A673 (cell line): ENCODE measurements at regions not wholly inside any gene's neighbourhood (a gene's known extent, or its start where the extent isn't known, plus 50 kb on each side); places are given as distances from the start of the nearest gene placed in this dataset.

ENCODE experiments used
- BruUV-seq: library from RNA; stranded (reverse); fragments of 400-500 nt; replicated peaks from 2 replicates; lab custom pipeline; 2021; lab: Mats Ljungman, UMichigan
- CTCF ChIA-PET: fragments of 300-600 bp; sonication (Branson Sonifier 250); formaldehyde crosslinking; loops from one replicate; lab custom pipeline; 2022; ENCODE audit warnings: antibody characterized with exemption; lab: Charles Lee
- POLR2A ChIA-PET: fragments of 300-600 bp; sonication (Branson Sonifier 250); formaldehyde crosslinking; loops from one replicate; lab custom pipeline; 2022; ENCODE audit warnings: antibody characterized with exemption; ENCODE audit not compliant: low non-redundant PET; lab: Charles Lee
- DNase-seq: peaks from one replicate; pipeline ENCODE4 v3.0.0-alpha.2; 2015; ENCODE audit warnings: low spot score
- H3K27ac ChIP-seq: fragments of 200-600 bp; sonication (generic); 2 replicates; pipeline ENCODE4 v1.5.1; 2016; ENCODE audit warnings: mixed run types, low read depth, mild to moderate bottlenecking, mixed read lengths, antibody characterized with exemption, low read length; ENCODE audit not compliant: poor library complexity, severe bottlenecking
- H3K27me3 ChIP-seq: fragments of 200-600 bp; sonication (generic); replicated peaks from 2 replicates; pipeline ENCODE4 v1.6.1; 2017; ENCODE audit warnings: mixed run types, low read depth, mild to moderate bottlenecking, mixed read lengths, antibody characterized with exemption, low read length; ENCODE audit not compliant: insufficient read depth, poor library complexity
- H3K36me3 ChIP-seq: fragments of 200-600 bp; sonication (generic); 2 replicates; pipeline ENCODE4 v1.6.1; 2016; ENCODE audit warnings: mixed run types, mild to moderate bottlenecking, mixed read lengths, antibody characterized with exemption, low read length; ENCODE audit not compliant: insufficient read depth, poor library complexity, severe bottlenecking
- H3K4me1 ChIP-seq: fragments of 200-600 bp; sonication (generic); 2 replicates; pipeline ENCODE4 v1.6.1; 2017; ENCODE audit warnings: mixed run types, mild to moderate bottlenecking, mixed read lengths, antibody characterized with exemption, low read length; ENCODE audit not compliant: insufficient read depth, poor library complexity, severe bottlenecking
- H3K4me3 ChIP-seq: fragments of 200-600 bp; sonication (generic); 2 replicates; pipeline ENCODE4 v1.5.1; 2016; ENCODE audit warnings: low read depth, mixed run types, mild to moderate bottlenecking, mixed read lengths, low read length; ENCODE audit not compliant: poor library complexity, severe bottlenecking
- H3K9me3 ChIP-seq: fragments of 200-600 bp; sonication (generic); 2 replicates; pipeline ENCODE4 v1.6.1; 2016; ENCODE audit warnings: mixed run types, low read depth, mild to moderate bottlenecking, mixed read lengths, antibody characterized with exemption, low read length; ENCODE audit not compliant: poor library complexity, severe bottlenecking
- EZH2 ChIP-seq: fragments of 200-600 bp; sonication (generic); IDR thresholded peaks from 2 replicates; pipeline ENCODE4 v1.6.1; 2017; ENCODE audit warnings: borderline replicate concordance, low read depth, mild to moderate bottlenecking, mixed read lengths, antibody characterized with exemption, low read length; ENCODE audit not compliant: poor library complexity, severe bottlenecking
- intact Hi-C: fragments of 100-400 bp; cut with micrococcal nuclease; formaldehyde crosslinking; loops from one replicate; pipeline ENCODE4 v1.10.0; 2022; ENCODE audit not compliant: unreplicated experiment
- TF ChIP-seq, protein P1 (sequence below): fragments of 300-800, 200-600 bp; sonication (generic); conservative IDR thresholded peaks from 2 replicates; pipeline ENCODE4 v1.5.1; 2017; ENCODE audit warnings: low read depth, mild to moderate bottlenecking, antibody characterized with exemption, low read length, moderate library complexity, mixed read lengths

DNA sequence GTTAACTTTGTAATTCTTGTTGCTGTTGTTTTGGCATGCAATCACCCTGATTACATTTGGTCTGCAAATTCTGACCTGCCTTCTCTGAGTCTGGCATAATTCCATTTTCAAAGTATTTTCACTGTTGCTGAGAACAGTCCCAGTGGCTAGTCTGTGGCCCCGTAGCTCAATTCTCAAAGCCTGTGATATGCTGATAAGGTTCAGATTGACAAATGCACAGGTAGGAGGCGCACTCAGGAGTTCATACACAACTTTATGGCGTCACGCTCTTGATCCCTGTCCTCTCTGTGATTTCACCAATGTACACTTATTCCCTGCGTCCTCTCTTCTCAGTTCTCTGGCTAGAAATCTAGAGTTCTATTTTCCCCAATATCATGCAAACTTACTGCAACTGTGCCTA, 376.6 kb upstream of the SLCO3A1 start:
- H3K4me3 ChIP-seq: no peak overlapping the region
- BruUV-seq: no TSS peak
- POLR2A ChIA-PET: no interaction called here
- H3K27me3 ChIP-seq: no peaks in the 10 kb centered on the region
- intact Hi-C loops: no loop called here
- TF ChIP-seq, protein P1, sequence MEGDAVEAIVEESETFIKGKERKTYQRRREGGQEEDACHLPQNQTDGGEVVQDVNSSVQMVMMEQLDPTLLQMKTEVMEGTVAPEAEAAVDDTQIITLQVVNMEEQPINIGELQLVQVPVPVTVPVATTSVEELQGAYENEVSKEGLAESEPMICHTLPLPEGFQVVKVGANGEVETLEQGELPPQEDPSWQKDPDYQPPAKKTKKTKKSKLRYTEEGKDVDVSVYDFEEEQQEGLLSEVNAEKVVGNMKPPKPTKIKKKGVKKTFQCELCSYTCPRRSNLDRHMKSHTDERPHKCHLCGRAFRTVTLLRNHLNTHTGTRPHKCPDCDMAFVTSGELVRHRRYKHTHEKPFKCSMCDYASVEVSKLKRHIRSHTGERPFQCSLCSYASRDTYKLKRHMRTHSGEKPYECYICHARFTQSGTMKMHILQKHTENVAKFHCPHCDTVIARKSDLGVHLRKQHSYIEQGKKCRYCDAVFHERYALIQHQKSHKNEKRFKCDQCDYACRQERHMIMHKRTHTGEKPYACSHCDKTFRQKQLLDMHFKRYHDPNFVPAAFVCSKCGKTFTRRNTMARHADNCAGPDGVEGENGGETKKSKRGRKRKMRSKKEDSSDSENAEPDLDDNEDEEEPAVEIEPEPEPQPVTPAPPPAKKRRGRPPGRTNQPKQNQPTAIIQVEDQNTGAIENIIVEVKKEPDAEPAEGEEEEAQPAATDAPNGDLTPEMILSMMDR: no peak
- no peak for TF ChIP-seq EZH2
- no peak for DNase-seq
- H3K4me1 ChIP-seq: peaks cover 6% of the 10 kb centered on the region
- CTCF ChIA-PET: no interaction called here
- H3K9me3 ChIP-seq: no peaks in the 10 kb centered on the region
- H3K36me3 ChIP-seq: no peaks in the 10 kb centered on the region
- no peak overlapping the region for H3K27ac ChIP-seq

GRCh38 chr15:91478717-91479191, 374.8 kb upstream of the SLCO3A1 start:
- ChIA-PET POLR2A (no interaction called here), CTCF (interaction anchor here (0.5 kb wide), 1 partner anchor 372 kb away, joined by 6 read pairs; no protein-coding TSS in a partner anchor)
- Histone ChIP-seq H3K27me3 (no peaks in the 10 kb centered on the region), H3K36me3 (no peaks in the 10 kb centered on the region), H3K9me3 (no peaks in the 10 kb centered on the region), H3K4me3 (no peak overlapping the region), H3K4me1 (peaks cover 6% of the 10 kb centered on the region), H3K27ac (no peak overlapping the region)
- no peak for TF ChIP-seq EZH2
- TF ChIP-seq, protein P1: no peak
- no TSS peak for BruUV-seq
- intact Hi-C loops: no loop called here
- no peak for DNase-seq

GRCh38 chr15:91480426-91480825, 373.1 kb upstream of the SLCO3A1 start:
- Histone ChIP-seq H3K36me3 (no peaks in the 10 kb centered on the region), H3K9me3 (no peaks in the 10 kb centered on the region), H3K27ac (no peak overlapping the region), H3K4me1 (peaks cover 6% of the 10 kb centered on the region), H3K27me3 (no peaks in the 10 kb centered on the region), H3K4me3 (no peak overlapping the region)
- POLR2A ChIA-PET: no interaction called here
- no peak for DNase-seq
- CTCF ChIA-PET: no interaction called here
- BruUV-seq: no TSS peak
- TF ChIP-seq EZH2: no peak
- TF ChIP-seq, protein P1: no peak
- intact Hi-C loops: no loop called here
